ENCODE measurements at regions not wholly inside any gene's neighbourhood (a gene's known extent, or its start where the extent isn't known, plus 50 kb on each side); places are given as distances from the start of the nearest gene placed in this dataset.

GRCh38 chrX:129092242-129092641 lies 431.0 kb downstream of the SMARCA1 start:
- TF ChIP-seq YBX1 (IDR thresholded peaks at IDR 0.05) (no peak), TCF12 (IDR thresholded peaks at IDR 0.05; ENCODE audit: low read depth, low read length) (no peak), CTCF (IDR thresholded peaks at IDR 0.05 in 2 of 3, conservative IDR thresholded peaks at IDR 0.05 in 1 of 3; ENCODE audit: control insufficient read depth in 2 of 3, extremely low read depth in 1 of 3, insufficient read depth in 1 of 3, low read depth in 3 of 3, low read length in 3 of 3) (no peak), POU2F2 (IDR thresholded peaks at IDR 0.05; ENCODE audit: borderline replicate concordance, low read depth, low read length) (no peak), REST (IDR thresholded peaks at IDR 0.05; ENCODE audit: low read depth, low read length) (no peak), IKZF1 (conservative IDR thresholded peaks at IDR 0.05) (no peak), ZZZ3 (IDR thresholded peaks at IDR 0.05; ENCODE audit: control insufficient read depth, insufficient read length, low read depth) (no peak)
